ENCODE measurements at regions not wholly inside any gene's neighbourhood (a gene's known extent, or its start where the extent isn't known, plus 50 kb on each side); places are given as distances from the start of the nearest gene placed in this dataset.

DNA sequence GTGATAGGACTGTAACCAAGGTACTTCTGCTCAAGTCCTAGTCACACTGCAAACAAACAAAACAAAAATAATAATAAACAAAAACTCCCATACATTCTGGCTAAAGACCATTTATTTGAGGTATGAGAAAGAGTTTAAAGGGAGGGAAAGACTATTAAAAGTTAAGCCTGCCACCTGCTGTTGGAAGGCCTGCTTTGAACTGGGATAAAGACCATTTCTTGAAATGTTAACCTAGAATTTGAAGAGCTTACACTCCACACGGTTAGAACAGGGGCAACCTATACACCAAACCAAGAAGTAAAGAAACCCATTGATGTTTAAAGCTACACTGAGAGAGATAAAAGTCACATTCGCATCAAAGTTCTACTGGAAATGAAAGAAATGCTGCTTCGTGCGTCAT, 548.7 kb upstream of the DIPK2B start:
- TF ChIP-seq, protein P1, sequence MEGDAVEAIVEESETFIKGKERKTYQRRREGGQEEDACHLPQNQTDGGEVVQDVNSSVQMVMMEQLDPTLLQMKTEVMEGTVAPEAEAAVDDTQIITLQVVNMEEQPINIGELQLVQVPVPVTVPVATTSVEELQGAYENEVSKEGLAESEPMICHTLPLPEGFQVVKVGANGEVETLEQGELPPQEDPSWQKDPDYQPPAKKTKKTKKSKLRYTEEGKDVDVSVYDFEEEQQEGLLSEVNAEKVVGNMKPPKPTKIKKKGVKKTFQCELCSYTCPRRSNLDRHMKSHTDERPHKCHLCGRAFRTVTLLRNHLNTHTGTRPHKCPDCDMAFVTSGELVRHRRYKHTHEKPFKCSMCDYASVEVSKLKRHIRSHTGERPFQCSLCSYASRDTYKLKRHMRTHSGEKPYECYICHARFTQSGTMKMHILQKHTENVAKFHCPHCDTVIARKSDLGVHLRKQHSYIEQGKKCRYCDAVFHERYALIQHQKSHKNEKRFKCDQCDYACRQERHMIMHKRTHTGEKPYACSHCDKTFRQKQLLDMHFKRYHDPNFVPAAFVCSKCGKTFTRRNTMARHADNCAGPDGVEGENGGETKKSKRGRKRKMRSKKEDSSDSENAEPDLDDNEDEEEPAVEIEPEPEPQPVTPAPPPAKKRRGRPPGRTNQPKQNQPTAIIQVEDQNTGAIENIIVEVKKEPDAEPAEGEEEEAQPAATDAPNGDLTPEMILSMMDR (tag by site-specific recombination; IDR thresholded peaks at IDR 0.05): no peak
- TF ChIP-seq ZNF791 (tag by site-specific recombination; IDR thresholded peaks at IDR 0.05): no peak
- TF ChIP-seq, protein P2, sequence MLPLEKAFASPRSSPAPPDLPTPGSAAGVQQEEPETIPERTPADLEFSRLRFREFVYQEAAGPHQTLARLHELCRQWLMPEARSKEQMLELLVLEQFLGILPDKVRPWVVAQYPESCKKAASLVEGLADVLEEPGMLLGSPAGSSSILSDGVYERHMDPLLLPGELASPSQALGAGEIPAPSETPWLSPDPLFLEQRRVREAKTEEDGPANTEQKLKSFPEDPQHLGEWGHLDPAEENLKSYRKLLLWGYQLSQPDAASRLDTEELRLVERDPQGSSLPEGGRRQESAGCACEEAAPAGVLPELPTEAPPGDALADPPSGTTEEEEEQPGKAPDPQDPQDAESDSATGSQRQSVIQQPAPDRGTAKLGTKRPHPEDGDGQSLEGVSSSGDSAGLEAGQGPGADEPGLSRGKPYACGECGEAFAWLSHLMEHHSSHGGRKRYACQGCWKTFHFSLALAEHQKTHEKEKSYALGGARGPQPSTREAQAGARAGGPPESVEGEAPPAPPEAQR (tag by site-specific recombination; IDR thresholded peaks at IDR 0.05): no peak
- no peak for TF ChIP-seq ZBTB8A (tag by site-specific recombination; IDR thresholded peaks at IDR 0.05)
- no peak for TF ChIP-seq ZFP41 (tag by site-specific recombination; IDR thresholded peaks at IDR 0.05; ENCODE audit: borderline replicate concordance)
- TF ChIP-seq, protein P3, sequence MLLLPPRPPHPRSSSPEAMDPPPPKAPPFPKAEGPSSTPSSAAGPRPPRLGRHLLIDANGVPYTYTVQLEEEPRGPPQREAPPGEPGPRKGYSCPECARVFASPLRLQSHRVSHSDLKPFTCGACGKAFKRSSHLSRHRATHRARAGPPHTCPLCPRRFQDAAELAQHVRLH (tag by site-specific recombination; IDR thresholded peaks at IDR 0.05): no peak
- TF ChIP-seq ZNF140 (tag by site-specific recombination; IDR thresholded peaks at IDR 0.05): no peak

Data from HEK293 (cell line).